Naive B cell (primary cell): ENCODE measurements at regions not wholly inside any gene's neighbourhood (a gene's known extent, or its start where the extent isn't known, plus 50 kb on each side); places are given as distances from the start of the nearest gene placed in this dataset.
A peak's percentile ranks its signal among the peaks of the same experiment; 100 is the strongest.

ENCODE experiments used
- ATAC-seq, 2 donors: fragments of 150-1000 bp; cut with Tn5 transposase; 2 replicates each; pipeline ENCODE4 v1.10.0; 2021; ENCODE audit warnings: low read depth in 2 of 2, mild to moderate bottlenecking in 2 of 2, moderate library complexity in 2 of 2
- DNase-seq: peaks from one replicate; pipeline ENCODE4 v3.0.0; 2022
- H3K27ac Mint-ChIP-seq, 6 donors: one replicate each; pipeline ENCODE4 v1.8.0; 2020 to 2022; ENCODE audit warnings: mild to moderate bottlenecking in 6 of 6, mixed read lengths in 6 of 6, moderate library complexity in 5 of 6, inconsistent platforms in 2 of 6
- H3K27me3 Mint-ChIP-seq, 3 donors: one replicate each; pipeline ENCODE4 v1.8.0; 2021 to 2022; ENCODE audit warnings: mixed read lengths in 3 of 3, mild to moderate bottlenecking in 1 of 3
- H3K36me3 Mint-ChIP-seq, 2 donors: one replicate each; pipeline ENCODE4 v1.8.0; 2020 to 2022; ENCODE audit warnings: mixed read lengths in 2 of 2, inconsistent platforms in 1 of 2, mild to moderate bottlenecking in 1 of 2
- H3K4me1 Mint-ChIP-seq, 3 donors: one replicate each; pipeline ENCODE4 v1.8.0; 2020 to 2022; ENCODE audit warnings: mixed read lengths in 3 of 3, inconsistent platforms in 1 of 3, mild to moderate bottlenecking in 1 of 3, moderate library complexity in 1 of 3
- H3K4me3 Mint-ChIP-seq, 8 donors: one replicate each; pipeline ENCODE4 v1.8.0; 2020 to 2022; ENCODE audit warnings: mild to moderate bottlenecking in 8 of 8, mixed read lengths in 8 of 8, moderate library complexity in 8 of 8, inconsistent platforms in 2 of 8
- H3K9me3 Mint-ChIP-seq, 7 donors: one replicate each; pipeline ENCODE4 v1.8.0; 2020 to 2022; ENCODE audit warnings: mixed read lengths in 7 of 7, mild to moderate bottlenecking in 5 of 7, inconsistent platforms in 2 of 7, moderate library complexity in 1 of 7

- H3K9me3 Mint-ChIP-seq: peaks cover 0 to 3% (median 0%) of the 10 kb centered on the region in 7 donors
- H3K36me3 Mint-ChIP-seq: no peaks in the 10 kb centered on the region
- no peaks in the 10 kb centered on the region for H3K27me3 Mint-ChIP-seq
- no peaks in the 10 kb centered on the region for H3K4me1 Mint-ChIP-seq
- no peak overlapping the region for H3K27ac Mint-ChIP-seq
- no peak overlapping the region for H3K4me3 Mint-ChIP-seq
- ATAC-seq: no peak
- no peak for DNase-seq
Observed at GRCh38 chr6:82085701-82086100, 161.8 kb downstream of the IBTK start.

- Mint-ChIP-seq H3K27me3 (no peaks in the 10 kb centered on the region), H3K4me3 (no peak overlapping the region), H3K36me3 (no peaks in the 10 kb centered on the region), H3K4me1 (no peaks in the 10 kb centered on the region), H3K27ac (no peak overlapping the region), H3K9me3 (peaks cover 0 to 3% (median 0%) of the 10 kb centered on the region in 7 donors)
- DNase-seq (no peak), ATAC-seq (no peak)
Observed at GRCh38 chr6:82084324-82084920, 163.1 kb downstream of the IBTK start.

- H3K36me3 Mint-ChIP-seq: no peaks in the 10 kb centered on the region
Observed at GRCh38 chr6:82083646-82084045, 163.9 kb downstream of the IBTK start.

DNA sequence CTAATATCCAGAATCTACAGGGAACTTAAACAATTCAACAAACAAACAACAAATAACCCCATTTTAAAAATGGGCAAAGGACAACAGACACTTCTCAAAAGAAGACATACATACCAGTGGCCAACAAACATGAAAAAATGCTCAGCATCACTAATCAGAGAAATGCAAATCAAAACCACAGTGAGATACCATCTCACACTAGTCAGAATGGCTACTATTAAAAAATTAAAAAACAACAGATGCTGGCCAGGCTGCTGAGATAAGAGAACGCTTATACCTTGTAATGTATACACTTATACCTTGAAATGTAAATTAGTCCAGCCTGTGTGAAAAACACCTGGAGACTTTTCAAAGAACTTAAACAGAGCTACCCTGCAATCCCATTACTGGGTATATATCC lies 166.8 kb downstream of the IBTK start:
- ATAC-seq: no peak

More at GRCh38 chr6:82083646-82084045, 163.9 kb downstream of the IBTK start:
- Mint-ChIP-seq H3K9me3 (peaks cover 0 to 6% (median 0%) of the 10 kb centered on the region in 7 donors), H3K27ac (no peak overlapping the region), H3K4me3 (no peak overlapping the region), H3K27me3 (no peaks in the 10 kb centered on the region), H3K4me1 (no peaks in the 10 kb centered on the region)
- DNase-seq (no peak), ATAC-seq (no peak)

GRCh38 chr6:82078286-82078908 lies 169.1 kb downstream of the IBTK start:
- Mint-ChIP-seq H3K4me1 (no peaks in the 10 kb centered on the region), H3K4me3 (no peak overlapping the region), H3K27me3 (no peaks in the 10 kb centered on the region), H3K9me3 (peaks cover 0 to 6% (median 0%) of the 10 kb centered on the region in 7 donors), H3K27ac (peak overlapping the region in 1 of 6 donors; percentile 64), H3K36me3 (no peaks in the 10 kb centered on the region)
- ATAC-seq (no peak), DNase-seq (no peak)

More for the DNA sequence above, 166.8 kb downstream of the IBTK start:
- Mint-ChIP-seq H3K4me3 (no peak overlapping the region), H3K27me3 (no peaks in the 10 kb centered on the region), H3K9me3 (peaks cover 0 to 6% (median 0%) of the 10 kb centered on the region in 7 donors), H3K4me1 (no peaks in the 10 kb centered on the region), H3K27ac (no peak overlapping the region), H3K36me3 (no peaks in the 10 kb centered on the region)
- DNase-seq: no peak

- ATAC-seq (no peak), DNase-seq (no peak)
- Mint-ChIP-seq H3K4me1 (no peaks in the 10 kb centered on the region), H3K36me3 (no peaks in the 10 kb centered on the region), H3K4me3 (no peak overlapping the region), H3K27ac (no peak overlapping the region), H3K9me3 (peaks cover 0 to 6% (median 0%) of the 10 kb centered on the region in 7 donors), H3K27me3 (no peaks in the 10 kb centered on the region)
Observed at GRCh38 chr6:82076916-82077315, 170.6 kb downstream of the IBTK start.

DNA sequence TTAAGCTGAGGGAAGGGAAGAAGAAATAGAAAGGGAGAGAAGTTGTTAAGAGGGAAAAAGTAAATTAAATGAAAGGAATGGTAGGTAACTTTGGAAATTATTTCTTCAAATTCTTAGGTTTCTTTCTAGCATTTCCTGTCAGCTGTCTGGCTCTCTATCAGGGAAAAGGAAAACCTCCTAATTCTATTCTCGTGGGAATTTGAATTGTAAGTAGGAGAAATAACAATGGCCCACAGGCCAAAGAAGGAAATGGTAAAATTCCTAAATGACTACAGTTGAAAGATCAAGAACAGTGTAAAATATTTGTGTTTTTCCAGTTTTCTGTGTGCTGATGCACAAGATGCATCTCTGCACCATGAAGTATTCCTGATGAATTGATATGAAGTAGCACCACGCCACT lies 173.0 kb downstream of the IBTK start:
- DNase-seq: no peak
- ATAC-seq: no peak
- H3K27ac Mint-ChIP-seq: no peak overlapping the region
- H3K36me3 Mint-ChIP-seq: no peaks in the 10 kb centered on the region
- no peaks in the 10 kb centered on the region for H3K4me1 Mint-ChIP-seq
- H3K27me3 Mint-ChIP-seq: no peaks in the 10 kb centered on the region
- H3K4me3 Mint-ChIP-seq: no peak overlapping the region
- H3K9me3 Mint-ChIP-seq: peaks cover 0 to 4% (median 0%) of the 10 kb centered on the region in 7 donors

DNA sequence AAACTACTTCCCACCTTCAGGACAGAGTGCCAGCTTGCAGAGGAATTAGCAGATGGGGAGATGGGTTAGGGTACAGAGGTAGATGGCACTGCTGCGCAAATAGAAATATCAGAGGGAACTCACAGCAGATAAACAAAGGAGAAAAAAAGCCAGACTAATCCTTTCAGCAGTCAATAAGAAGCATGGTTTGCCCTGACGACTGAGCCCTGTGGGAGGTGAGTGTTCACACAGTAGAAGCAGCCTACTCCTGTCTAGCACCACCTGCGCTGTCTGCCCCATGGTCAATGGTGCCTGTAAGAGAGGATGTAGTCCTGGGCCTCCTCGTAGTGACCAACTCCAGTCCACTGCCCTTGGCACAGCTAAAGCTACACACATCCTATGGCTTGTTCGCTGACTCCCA lies 174.1 kb downstream of the IBTK start:
- Mint-ChIP-seq H3K27me3 (no peaks in the 10 kb centered on the region), H3K4me1 (no peaks in the 10 kb centered on the region), H3K27ac (no peak overlapping the region), H3K4me3 (no peak overlapping the region), H3K9me3 (peaks cover 0 to 1% (median 0%) of the 10 kb centered on the region in 7 donors), H3K36me3 (no peaks in the 10 kb centered on the region)
- ATAC-seq (no peak), DNase-seq (no peak)

DNA sequence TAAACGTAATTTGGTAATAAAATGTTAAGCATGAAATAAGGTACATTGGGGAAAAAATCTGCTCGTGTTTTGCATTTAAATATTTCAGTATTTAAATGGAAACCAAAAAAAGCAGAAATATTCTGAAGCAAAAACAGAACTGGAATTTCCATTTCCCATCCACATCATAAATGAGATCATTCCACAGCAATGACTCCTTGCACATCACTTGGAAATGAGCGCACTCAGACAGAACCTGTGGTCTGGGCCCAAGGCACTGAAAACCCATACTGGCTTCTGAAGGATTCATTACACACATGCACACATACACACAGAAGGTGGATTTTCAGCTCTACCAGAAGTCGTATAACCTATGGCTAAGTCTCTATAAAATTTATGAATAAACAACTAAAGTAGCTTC lies 174.8 kb downstream of the IBTK start:
- DNase-seq: no peak

DNA sequence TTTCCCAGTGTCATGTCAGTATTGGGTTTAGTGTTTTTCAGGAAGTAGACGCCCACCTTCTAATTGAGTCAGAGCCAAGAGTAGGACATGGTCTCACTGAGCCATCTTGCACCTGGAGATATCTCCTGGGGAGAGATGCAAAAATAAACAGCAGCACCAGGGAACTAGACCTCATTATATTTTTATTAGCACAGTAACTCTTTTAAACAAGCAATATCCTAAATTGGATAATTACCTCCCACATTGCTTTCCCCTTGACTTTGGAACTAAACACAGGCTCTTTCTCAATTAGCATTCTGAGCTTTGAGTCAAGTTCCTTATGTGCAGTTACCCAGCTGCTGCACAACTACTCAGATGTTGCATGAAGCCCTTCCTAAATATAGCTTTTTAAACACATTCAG lies 175.4 kb downstream of the IBTK start:
- H3K9me3 Mint-ChIP-seq: peaks cover 0 to 1% (median 0%) of the 10 kb centered on the region in 7 donors
- ATAC-seq (no peak), DNase-seq (no peak)
- H3K4me1 Mint-ChIP-seq: no peaks in the 10 kb centered on the region
- H3K27me3 Mint-ChIP-seq: no peaks in the 10 kb centered on the region
- no peak overlapping the region for H3K27ac Mint-ChIP-seq
- no peak overlapping the region for H3K4me3 Mint-ChIP-seq
- H3K36me3 Mint-ChIP-seq: no peaks in the 10 kb centered on the region

More for the DNA sequence above, 174.8 kb downstream of the IBTK start:
- Mint-ChIP-seq H3K27ac (no peak overlapping the region), H3K9me3 (peaks cover 0 to 1% (median 0%) of the 10 kb centered on the region in 7 donors), H3K4me3 (no peak overlapping the region), H3K27me3 (no peaks in the 10 kb centered on the region), H3K4me1 (no peaks in the 10 kb centered on the region), H3K36me3 (no peaks in the 10 kb centered on the region)
- no peak for ATAC-seq

DNA sequence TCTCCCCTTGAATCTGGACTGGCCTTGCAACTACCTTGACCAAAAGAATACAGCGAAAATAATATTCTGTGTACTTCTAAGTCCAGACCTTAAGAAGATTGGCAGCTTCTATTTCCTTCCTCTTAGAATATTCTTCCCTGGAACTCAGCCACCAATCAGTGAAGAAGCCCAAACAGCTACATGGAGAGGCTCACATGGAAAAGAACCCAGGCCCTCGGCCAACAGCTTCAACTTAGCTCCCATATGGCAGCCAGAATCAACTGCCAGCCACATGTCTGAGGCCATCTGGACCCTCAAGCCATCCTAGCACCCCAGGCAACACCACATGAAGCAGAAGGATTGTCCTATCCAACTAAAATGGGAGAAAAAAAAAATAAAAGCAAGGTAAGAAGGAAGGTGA lies 178.8 kb downstream of the IBTK start:
- Mint-ChIP-seq H3K36me3 (no peaks in the 10 kb centered on the region), H3K4me3 (no peak overlapping the region), H3K9me3 (peaks cover 0 to 1% (median 0%) of the 10 kb centered on the region in 7 donors), H3K27ac (no peak overlapping the region), H3K27me3 (no peaks in the 10 kb centered on the region), H3K4me1 (no peaks in the 10 kb centered on the region)
- DNase-seq: no peak
- ATAC-seq: no peak

- H3K4me3 Mint-ChIP-seq: no peak overlapping the region
- ATAC-seq: no peak
- no peaks in the 10 kb centered on the region for H3K9me3 Mint-ChIP-seq
- H3K27me3 Mint-ChIP-seq: no peaks in the 10 kb centered on the region
- no peak overlapping the region for H3K27ac Mint-ChIP-seq
- H3K4me1 Mint-ChIP-seq: no peaks in the 10 kb centered on the region
- H3K36me3 Mint-ChIP-seq: no peaks in the 10 kb centered on the region
- no peak for DNase-seq
Observed at GRCh38 chr6:82066991-82067411, 180.5 kb downstream of the IBTK start.

DNA sequence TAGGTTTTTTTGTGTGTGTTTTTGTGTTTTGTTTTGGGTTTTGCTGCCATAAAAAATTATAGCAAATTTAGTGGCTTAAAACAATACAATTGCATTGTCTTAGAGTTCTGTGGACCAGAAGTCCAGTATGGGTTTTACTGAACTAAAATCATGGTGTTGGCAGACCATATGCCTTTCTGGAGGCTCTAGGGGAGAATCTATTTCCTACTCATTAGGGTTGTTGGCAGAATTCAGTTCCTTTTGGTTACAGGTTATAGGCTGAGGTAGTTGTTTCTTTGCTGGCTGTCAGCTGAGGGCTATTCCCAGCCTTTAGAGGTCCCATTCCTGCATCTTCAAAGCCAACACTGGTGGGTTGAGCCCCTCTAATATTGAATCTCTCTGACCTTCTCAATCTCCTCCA lies 181.3 kb downstream of the IBTK start:
- ATAC-seq: no peak
- H3K27ac Mint-ChIP-seq: no peak overlapping the region
- no peaks in the 10 kb centered on the region for H3K27me3 Mint-ChIP-seq
- no peak overlapping the region for H3K4me3 Mint-ChIP-seq
- H3K9me3 Mint-ChIP-seq: no peaks in the 10 kb centered on the region
- no peaks in the 10 kb centered on the region for H3K4me1 Mint-ChIP-seq
- H3K36me3 Mint-ChIP-seq: no peaks in the 10 kb centered on the region
- no peak for DNase-seq

GRCh38 chr6:82063574-82063973 lies 184.0 kb downstream of the IBTK start:
- Mint-ChIP-seq H3K4me1 (no peaks in the 10 kb centered on the region), H3K4me3 (no peak overlapping the region), H3K36me3 (no peaks in the 10 kb centered on the region), H3K9me3 (no peaks in the 10 kb centered on the region), H3K27me3 (no peaks in the 10 kb centered on the region), H3K27ac (no peak overlapping the region)
- ATAC-seq: no peak
- DNase-seq: no peak
